ENCODE measurements at regions not wholly inside any gene's neighbourhood (a gene's known extent, or its start where the extent isn't known, plus 50 kb on each side); places are given as distances from the start of the nearest gene placed in this dataset.

GRCh38 chr4:164613256-164613655 lies 140.7 kb upstream of the SMIM31 start:
- WGBS, 2 donors: 74% methylated on average over 1 of the region's 1 CpG
- H3K36me3 ChIP-seq: no peaks in the 10 kb centered on the region
- intact Hi-C loops (cut with DNase I): no loop called here
- ATAC-seq (no peak), DNase-seq (no peak)
- H3K27ac ChIP-seq: no peak overlapping the region
- no peak for TF ChIP-seq CTCF (IDR thresholded peaks at IDR 0.05)
- no peaks in the 10 kb centered on the region for H3K27me3 ChIP-seq
- no peak overlapping the region for H3K4me3 ChIP-seq
- H3K9me3 ChIP-seq: no peaks in the 10 kb centered on the region
- H3K4me1 ChIP-seq: no peaks in the 10 kb centered on the region

- Histone ChIP-seq H3K36me3 (no peaks in the 10 kb centered on the region), H3K4me1 (no peaks in the 10 kb centered on the region), H3K27ac (no peak overlapping the region), H3K27me3 (no peaks in the 10 kb centered on the region), H3K9me3 (no peaks in the 10 kb centered on the region), H3K4me3 (no peak overlapping the region)
- TF ChIP-seq CTCF (IDR thresholded peaks at IDR 0.05): no peak
- intact Hi-C loops (cut with DNase I): no loop called here
- no peak for ATAC-seq
- DNase-seq: no peak
These were observed 140.1 kb upstream of the SMIM31 start for GRCh38 chr4:164613792-164614191.

DNA sequence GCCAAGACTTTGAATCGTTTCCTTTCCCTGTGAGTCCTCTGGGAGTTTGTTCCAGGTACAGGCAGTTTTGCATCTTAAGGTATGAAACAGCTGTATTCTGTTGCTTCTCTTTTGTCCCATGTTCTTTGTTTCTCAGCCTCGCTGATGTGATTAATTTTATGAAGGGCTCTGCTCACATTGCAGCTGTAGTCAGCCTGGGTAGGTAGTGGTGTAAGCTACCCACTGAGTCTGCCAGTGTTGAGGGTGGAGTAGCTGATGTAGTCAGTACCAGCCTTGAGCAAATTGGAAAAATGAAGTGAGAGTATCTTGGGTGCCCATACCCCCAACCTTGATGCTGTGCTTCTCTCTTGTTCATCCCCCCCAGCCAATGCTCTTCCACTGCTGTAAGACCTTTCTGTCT lies 139.6 kb upstream of the SMIM31 start:
- Histone ChIP-seq H3K9me3 (no peaks in the 10 kb centered on the region), H3K4me1 (no peaks in the 10 kb centered on the region), H3K4me3 (no peak overlapping the region), H3K27me3 (no peaks in the 10 kb centered on the region), H3K36me3 (no peaks in the 10 kb centered on the region), H3K27ac (no peak overlapping the region)
- 58 to 66% methylated on average over 2 of the region's 2 CpGs for WGBS, 2 donors
- TF ChIP-seq CTCF (IDR thresholded peaks at IDR 0.05): no peak
- intact Hi-C loops (cut with DNase I): no loop called here
- DNase-seq (no peak), ATAC-seq (no peak)

GRCh38 chr4:164614999-164615398 lies 138.9 kb upstream of the SMIM31 start:
- no peak for TF ChIP-seq CTCF (IDR thresholded peaks at IDR 0.05)
- Histone ChIP-seq H3K27me3 (no peaks in the 10 kb centered on the region), H3K9me3 (no peaks in the 10 kb centered on the region), H3K4me1 (no peaks in the 10 kb centered on the region), H3K36me3 (no peaks in the 10 kb centered on the region), H3K4me3 (no peak overlapping the region), H3K27ac (no peak overlapping the region)
- intact Hi-C loops (cut with DNase I): no loop called here
- WGBS, 2 donors: 60 to 63% methylated on average over 4 of the region's 4 CpGs
- ATAC-seq: no peak
- DNase-seq: no peak

GRCh38 chr4:164615964-164616363 lies 138.0 kb upstream of the SMIM31 start:
- no peak for DNase-seq
- Histone ChIP-seq H3K9me3 (no peaks in the 10 kb centered on the region), H3K36me3 (no peaks in the 10 kb centered on the region), H3K27me3 (no peaks in the 10 kb centered on the region), H3K4me3 (no peak overlapping the region), H3K27ac (no peak overlapping the region), H3K4me1 (no peaks in the 10 kb centered on the region)
- no peak for TF ChIP-seq CTCF (IDR thresholded peaks at IDR 0.05)
- no peak for ATAC-seq
- intact Hi-C loops (cut with DNase I): no loop called here
